Skeletal muscle tissue (tissue), 3 donors: ENCODE measurements at regions not wholly inside any gene's neighbourhood (a gene's known extent, or its start where the extent isn't known, plus 50 kb on each side); places are given as distances from the start of the nearest gene placed in this dataset.
"Not testable (repeated sequence)": the region's sequence is repeated elsewhere in the genome, so short reads cannot be mapped to it uniquely, and the experiment has no call there.

Experiments used
- H3K27ac ChIP-seq: one replicate; pipeline ENCODE4 v1.7.0; 2013; ENCODE audit warnings: mild to moderate bottlenecking, low read depth, low read length, inconsistent platforms
- H3K27me3 ChIP-seq, 3 donors: one replicate each; pipeline ENCODE4 v1.7.0; 2013; ENCODE audit warnings: low read length in 3 of 3; ENCODE audit not compliant: control insufficient read depth in 3 of 3, insufficient read depth in 3 of 3
- H3K36me3 ChIP-seq, 3 donors: one replicate each; pipeline ENCODE4 v1.7.0; 2013; ENCODE audit warnings: low read length in 3 of 3; ENCODE audit not compliant: control insufficient read depth in 3 of 3, insufficient read depth in 3 of 3
- H3K4me1 ChIP-seq, 3 donors: one replicate each; pipeline ENCODE4 v1.7.0; 2013; ENCODE audit warnings: low read length in 3 of 3, mild to moderate bottlenecking in 3 of 3; ENCODE audit not compliant: control insufficient read depth in 3 of 3, insufficient read depth in 3 of 3
- H3K4me3 ChIP-seq, 3 donors: one replicate each; pipeline ENCODE4 v1.7.0; 2013; ENCODE audit warnings: low read length in 3 of 3
- H3K9ac ChIP-seq, 3 donors: one replicate each; pipeline ENCODE4 v1.7.0; 2013; ENCODE audit warnings: low read length in 3 of 3, mild to moderate bottlenecking in 3 of 3, moderate library complexity in 2 of 3, low read depth in 1 of 3
- H3K9me3 ChIP-seq, 3 donors: one replicate each; pipeline ENCODE4 v1.7.0; 2013; ENCODE audit warnings: low read length in 3 of 3; ENCODE audit not compliant: control insufficient read depth in 3 of 3
- donor health status: Osteomylitis.

GRCh38 chr9:97248252-97248651 is 59.2 kb upstream of the CCDC180 start:
- not testable (repeated sequence) for H3K27me3 ChIP-seq, H3K9ac ChIP-seq, H3K9me3 ChIP-seq, H3K4me1 ChIP-seq, H3K27ac ChIP-seq, H3K36me3 ChIP-seq, H3K4me3 ChIP-seq

GRCh38 chr9:97243606-97244005 is 63.9 kb upstream of the CCDC180 start:
- H3K27ac ChIP-seq: no peak overlapping the region
- peaks cover 0 to 8% (median 5%) of the 10 kb centered on the region in 3 donors for H3K4me1 ChIP-seq
- no peak overlapping the region for H3K4me3 ChIP-seq
- no peak overlapping the region for H3K9ac ChIP-seq
- no peaks in the 10 kb centered on the region for H3K36me3 ChIP-seq
- H3K9me3 ChIP-seq: no peaks in the 10 kb centered on the region
- H3K27me3 ChIP-seq: no peaks in the 10 kb centered on the region

GRCh38 chr9:97241430-97241829 is 66.0 kb upstream of the CCDC180 start:
- peaks cover 0 to 10% (median 5%) of the 10 kb centered on the region in 3 donors for H3K4me1 ChIP-seq
- not testable (repeated sequence) for H3K9me3 ChIP-seq, H3K4me3 ChIP-seq, H3K27ac ChIP-seq, H3K9ac ChIP-seq, H3K27me3 ChIP-seq, H3K36me3 ChIP-seq

- peak overlapping the region; percentile 75 to 91 (median 85) for H3K9ac ChIP-seq
- no peaks in the 10 kb centered on the region for H3K9me3 ChIP-seq
- peaks cover 0 to 10% (median 5%) of the 10 kb centered on the region in 3 donors for H3K4me1 ChIP-seq
- H3K27ac ChIP-seq: peak overlapping the region; percentile 66
- no peaks in the 10 kb centered on the region for H3K27me3 ChIP-seq
- no peaks in the 10 kb centered on the region for H3K36me3 ChIP-seq
- H3K4me3 ChIP-seq: peak overlapping the region; percentile 87 to 95 (median 89)
These were observed 69.2 kb upstream of the CCDC180 start for GRCh38 chr9:97237951-97238889.

- Histone ChIP-seq H3K4me1 (peaks cover 0 to 10% (median 5%) of the 10 kb centered on the region in 3 donors), H3K9ac (no peak overlapping the region), H3K27me3 (no peaks in the 10 kb centered on the region), H3K9me3 (no peaks in the 10 kb centered on the region), H3K27ac (no peak overlapping the region), H3K36me3 (no peaks in the 10 kb centered on the region), H3K4me3 (peak overlapping the region in 1 of 3 donors; percentile 87)
These were observed 70.1 kb upstream of the CCDC180 start for GRCh38 chr9:97237311-97237786.

GRCh38 chr9:97233009-97233400 is 74.5 kb upstream of the CCDC180 start:
- not testable (repeated sequence) for H3K27ac ChIP-seq, H3K9ac ChIP-seq, H3K4me1 ChIP-seq, H3K36me3 ChIP-seq, H3K9me3 ChIP-seq, H3K4me3 ChIP-seq, H3K27me3 ChIP-seq

- H3K9me3 ChIP-seq, H3K27ac ChIP-seq, H3K4me3 ChIP-seq, H3K27me3 ChIP-seq, H3K36me3 ChIP-seq, H3K4me1 ChIP-seq, H3K9ac ChIP-seq: not testable (repeated sequence)
These were observed 75.1 kb upstream of the CCDC180 start for GRCh38 chr9:97232060-97233008.

GRCh38 chr9:97222393-97222792 is 85.1 kb upstream of the CCDC180 start:
- not testable (repeated sequence) for H3K9ac ChIP-seq, H3K27ac ChIP-seq, H3K9me3 ChIP-seq, H3K36me3 ChIP-seq, H3K4me3 ChIP-seq
- H3K4me1 ChIP-seq: peaks cover 0 to 13% (median 9%) of the 10 kb centered on the region in 3 donors
- H3K27me3 ChIP-seq: peaks cover 12 to 23% (median 20%) of the 10 kb centered on the region in 3 donors

- Histone ChIP-seq H3K27me3 (peaks cover 12 to 23% (median 20%) of the 10 kb centered on the region in 3 donors), H3K4me1 (peaks cover 0 to 13% (median 9%) of the 10 kb centered on the region in 3 donors), H3K4me3 (peak overlapping the region in 2 of 3 donors; percentile 41 to 46)
- H3K36me3 ChIP-seq, H3K9me3 ChIP-seq, H3K9ac ChIP-seq, H3K27ac ChIP-seq: not testable (repeated sequence)
These were observed 85.7 kb upstream of the CCDC180 start for GRCh38 chr9:97221478-97222355.
